Lower leg skin (tissue), 4 donors: ENCODE measurements at regions not wholly inside any gene's neighbourhood (a gene's known extent, or its start where the extent isn't known, plus 50 kb on each side); places are given as distances from the start of the nearest gene placed in this dataset.

Experiments
- DNase-seq, 2 donors: peaks; one replicate each; pipeline ENCODE4 v3.0.0-alpha.2; 2019; ENCODE audit warnings: low spot score in 2 of 2
- H3K4me3 ChIP-seq: fragments of 200-600 bp; sonication (generic); 2 replicates; pipeline ENCODE4 v1.5.1; 2017; ENCODE audit warnings: mild to moderate bottlenecking, low read depth; ENCODE audit not compliant: poor library complexity, severe bottlenecking
- CTCF ChIP-seq, 3 donors: fragments of 450-650 bp; IDR thresholded peaks; one replicate each; pipeline ENCODE4 v1.5.1; 2016; ENCODE audit warnings: antibody characterized with exemption in 3 of 3, mild to moderate bottlenecking in 3 of 3, moderate library complexity in 2 of 3
- POLR2A ChIP-seq, 2 donors: fragments of 450-650 bp; IDR thresholded peaks; one replicate each; pipeline ENCODE4 v1.6.1; 2016 to 2017; ENCODE audit warnings: antibody characterized with exemption in 2 of 2, mild to moderate bottlenecking in 1 of 2, moderate library complexity in 1 of 2
- WGBS, 2 donors: methylation state at CpG; one replicate each; pipeline ENCODE4 v1.1.5; 2018; 5-methylcytosine and 5-hydroxymethylcytosine counted together
- intact Hi-C: fragments of 100-400 bp; cut with DNase I; formaldehyde crosslinking; loops from one replicate; pipeline ENCODE4 v1.15.0; 2023; ENCODE audit warnings: low total_unique reads

GRCh38 chr15:62809968-62810260, 232.6 kb upstream of the TPM1 start:
- H3K4me3 ChIP-seq, result no peak overlapping the region
- WGBS, 2 donors, result 96 to 97% methylated on average over 8 of the region's 8 CpGs
- DNase-seq, result no peak
- TF ChIP-seq POLR2A (IDR thresholded peaks at IDR 0.05) (no peak), CTCF (IDR thresholded peaks at IDR 0.05) (no peak)
- intact Hi-C loops, result no loop called here

DNA sequence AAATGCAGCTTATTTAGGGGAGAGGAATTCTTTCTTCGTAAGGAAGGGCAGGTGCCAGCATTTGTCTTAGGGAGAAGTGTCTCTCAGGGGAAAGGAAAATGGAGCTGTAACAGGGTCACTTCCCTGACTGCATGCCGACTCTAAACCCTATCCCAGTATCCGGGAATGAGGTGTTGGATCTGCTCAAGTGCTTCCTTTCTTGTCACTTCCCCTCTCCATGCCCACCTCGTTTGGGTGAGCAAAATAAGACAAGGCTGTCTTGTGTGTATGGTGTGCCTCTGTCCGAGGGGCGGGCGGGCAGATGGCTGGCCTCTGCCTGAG, 230.1 kb upstream of the TPM1 start:
- intact Hi-C loops, result no loop called here
- no peak for TF ChIP-seq CTCF (IDR thresholded peaks at IDR 0.05)
- no peak for TF ChIP-seq POLR2A (IDR thresholded peaks at IDR 0.05)
- H3K4me3 ChIP-seq, result no peak overlapping the region
- 90 to 94% methylated on average over 7 of the region's 7 CpGs for WGBS, 2 donors
- DNase-seq, result no peak

DNA sequence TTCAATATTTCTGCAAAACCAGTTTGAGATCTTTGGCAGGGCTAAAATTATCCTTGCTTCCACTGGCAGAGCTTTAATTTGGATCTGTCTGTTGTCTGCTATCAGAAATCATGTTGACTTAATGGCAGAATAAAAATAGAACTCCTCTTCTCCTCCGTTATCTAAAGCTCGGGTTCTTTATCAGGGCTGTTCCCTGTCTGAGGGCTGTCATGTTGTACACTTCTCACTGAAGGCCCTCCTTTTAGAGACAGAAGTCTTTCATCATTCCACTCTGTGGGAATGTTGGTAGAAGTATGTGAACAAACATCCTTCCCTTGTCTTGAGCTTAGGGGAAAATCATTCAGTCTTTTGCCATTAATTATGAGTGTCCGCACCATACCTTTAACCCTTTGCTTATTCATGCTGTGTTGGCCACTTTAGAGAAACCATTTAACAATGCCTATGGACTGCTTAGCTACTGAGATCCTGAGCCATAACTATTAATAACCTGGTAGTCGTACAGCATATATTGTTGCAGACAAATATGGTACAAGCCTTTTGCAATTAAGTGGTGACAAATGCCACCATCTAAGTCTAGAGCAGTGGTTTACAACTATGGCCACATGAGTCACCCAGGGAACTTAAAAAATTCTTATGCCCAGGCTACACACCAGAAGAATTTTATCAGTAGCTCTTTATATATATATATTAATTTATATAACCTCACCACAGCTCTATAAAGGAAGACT, 226.0 kb upstream of the TPM1 start:
- TF ChIP-seq POLR2A (IDR thresholded peaks at IDR 0.05) (no peak), CTCF (IDR thresholded peaks at IDR 0.05) (no peak)
- WGBS, 2 donors, result 59 to 61% methylated on average over 4 of the region's 4 CpGs
- H3K4me3 ChIP-seq, result no peak overlapping the region
- no peak for DNase-seq
- intact Hi-C loops, result no loop called here

GRCh38 chr15:62818691-62819090, 223.9 kb upstream of the TPM1 start:
- no peak overlapping the region for H3K4me3 ChIP-seq
- intact Hi-C loops, result no loop called here
- DNase-seq, result no peak
- no peak for TF ChIP-seq POLR2A (IDR thresholded peaks at IDR 0.05)
- no peak for TF ChIP-seq CTCF (IDR thresholded peaks at IDR 0.05)
- 94 to 100% methylated on average over 1 of the region's 1 CpG for WGBS, 2 donors

DNA sequence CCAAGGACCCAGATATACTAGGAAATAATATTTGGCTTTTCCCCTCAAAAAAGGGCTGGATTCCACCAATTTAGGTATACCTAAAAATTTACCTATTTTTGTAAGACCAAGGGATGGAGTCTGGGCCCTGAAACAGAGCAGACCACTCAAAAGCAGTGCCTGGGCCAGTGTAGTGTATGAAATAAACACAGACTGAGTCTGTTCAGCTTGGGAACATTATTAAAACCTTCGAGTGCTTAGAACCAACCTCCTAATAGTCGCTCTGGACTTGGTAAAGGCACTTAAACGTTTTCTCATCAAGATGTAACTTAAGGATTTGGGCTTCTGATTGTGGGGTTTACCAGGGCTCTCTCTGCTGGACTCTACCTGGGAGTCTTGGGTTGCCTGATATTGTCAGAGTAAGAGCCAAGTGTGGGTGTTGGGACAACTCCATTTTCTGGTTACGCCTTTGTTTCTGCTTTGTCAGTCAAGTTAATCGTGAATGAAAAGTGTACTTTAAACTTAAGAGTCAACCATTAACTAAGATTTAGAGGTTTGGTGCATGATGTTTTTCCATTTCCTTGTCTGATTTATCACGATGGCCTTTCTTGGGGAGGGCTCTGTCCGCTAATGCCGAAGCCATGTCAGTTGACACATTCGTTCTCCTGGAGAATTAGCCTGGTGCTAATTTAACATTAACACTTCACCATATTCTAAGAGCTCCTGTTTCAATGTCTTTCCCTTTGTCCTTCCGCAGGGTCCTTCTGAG, 221.0 kb upstream of the TPM1 start:
- no peak for DNase-seq
- H3K4me3 ChIP-seq, result no peak overlapping the region
- TF ChIP-seq POLR2A (IDR thresholded peaks at IDR 0.05) (no peak), CTCF (IDR thresholded peaks at IDR 0.05) (no peak)
- intact Hi-C loops, result loop anchor here (10.0 kb wide), 1 partner anchor 57 kb away; no protein-coding TSS in a partner anchor
- WGBS, 2 donors, result 94% methylated on average over 10 of the region's 10 CpGs
